HG02678 (cell line): ENCODE measurements at regions not wholly inside any gene's neighbourhood (a gene's known extent, or its start where the extent isn't known, plus 50 kb on each side); places are given as distances from the start of the nearest gene placed in this dataset.
"Not testable (repeated sequence)": the region's sequence is repeated elsewhere in the genome, so short reads cannot be mapped to it uniquely, and the experiment has no call there.

Experiments
- ATAC-seq: cut with Tn5 transposase; IDR thresholded peaks from one replicate; pipeline ENCODE4 v1.9.1; 2021; ENCODE audit warnings: mild to moderate bottlenecking, moderate library complexity; ENCODE audit not compliant: unreplicated experiment

- ATAC-seq = no peak
Measured at GRCh38 chr11:42913731-42914130, 398.1 kb upstream of the API5 start.

GRCh38 chr11:42923651-42924050 is 388.1 kb upstream of the API5 start:
- no peak for ATAC-seq

GRCh38 chr11:42925916-42926315 is 385.9 kb upstream of the API5 start:
- no peak for ATAC-seq

- no peak for ATAC-seq
Measured at GRCh38 chr11:42947405-42947804, 364.4 kb upstream of the API5 start.

GRCh38 chr11:42949738-42950376 is 361.9 kb upstream of the API5 start:
- not testable (repeated sequence) for ATAC-seq

- no peak for ATAC-seq
Measured at GRCh38 chr11:42951266-42951665, 360.5 kb upstream of the API5 start.

- no peak for ATAC-seq
Measured at GRCh38 chr11:42957831-42958230, 354.0 kb upstream of the API5 start.

GRCh38 chr11:42958635-42959034 is 353.2 kb upstream of the API5 start:
- ATAC-seq = no peak

- ATAC-seq = no peak
Measured at GRCh38 chr11:42960521-42961088, 351.2 kb upstream of the API5 start.

- no peak for ATAC-seq
Measured at GRCh38 chr11:42967653-42968052, 344.1 kb upstream of the API5 start.

- no peak for ATAC-seq
Measured at GRCh38 chr11:42972741-42973140, 339.1 kb upstream of the API5 start.

GRCh38 chr11:42974510-42975179 is 337.2 kb upstream of the API5 start:
- ATAC-seq = no peak

GRCh38 chr11:42975180-42975529 is 336.6 kb upstream of the API5 start:
- ATAC-seq = no peak

GRCh38 chr11:42976636-42977217 is 335.1 kb upstream of the API5 start:
- ATAC-seq = no peak

GRCh38 chr11:42992594-42992993 is 319.2 kb upstream of the API5 start:
- ATAC-seq = no peak

GRCh38 chr11:42996421-42997307 is 315.1 kb upstream of the API5 start:
- ATAC-seq = no peak

- not testable (repeated sequence) for ATAC-seq
Measured at GRCh38 chr11:43004879-43005278, 306.9 kb upstream of the API5 start.

GRCh38 chr11:43010042-43010441 is 301.8 kb upstream of the API5 start:
- no peak for ATAC-seq

- no peak for ATAC-seq
Measured at GRCh38 chr11:43012606-43013005, 299.2 kb upstream of the API5 start.

- ATAC-seq = peak; percentile 54
Measured at GRCh38 chr11:43021466-43021865, 290.3 kb upstream of the API5 start.

- ATAC-seq = no peak
Measured at GRCh38 chr11:43034341-43034740, 277.5 kb upstream of the API5 start.
